GM12878 (cell line): ENCODE measurements at regions not wholly inside any gene's neighbourhood (a gene's known extent, or its start where the extent isn't known, plus 50 kb on each side); places are given as distances from the start of the nearest gene placed in this dataset.

Experiments used
- ATAC-seq: fragments of 200-7000 bp; cut with Tn5 transposase; 3 replicates; pipeline ENCODE4 v1.9.1; 2020; ENCODE audit warnings: mild to moderate bottlenecking, moderate library complexity
- BruUV-seq: library from RNA; stranded (reverse); fragments of 400-500 nt; replicated peaks from 2 replicates; lab custom pipeline; 2021; lab: Mats Ljungman, UMichigan
- CTCF ChIA-PET: fragments of 300-600 bp; sonication (Branson Sonifier 250); formaldehyde crosslinking; extraction: SDS; loops from one replicate; lab custom pipeline; 2021; ENCODE audit warnings: inconsistent platforms; lab: Yijun Ruan, JAX
- POLR2A ChIA-PET: fragments of 350-600 bp; formaldehyde crosslinking; extraction: SDS; loops from one replicate; lab custom pipeline; 2021; ENCODE audit warnings: inconsistent platforms; lab: Charles Lee
- RAD21 ChIA-PET: fragments of 300-600 bp; sonication (Branson Sonifier 250); formaldehyde crosslinking; loops from one replicate; lab custom pipeline; 2023; ENCODE audit warnings: antibody characterized with exemption; ENCODE audit not compliant: unreplicated experiment; lab: Charles Lee
- SMC1A ChIA-PET: fragments of 300-600 bp; sonication (Branson Sonifier 250); formaldehyde crosslinking; loops from one replicate; lab custom pipeline; 2023; ENCODE audit not compliant: unreplicated experiment, uncharacterized antibody; lab: Charles Lee
- DNase-seq: peaks from one replicate; pipeline ENCODE4 v3.0.0-alpha.2; 2011; ENCODE audit warnings: low read depth, low spot score
- FAIRE-seq: peaks from 3 replicates; lab custom pipeline; 2011; peaks lifted over from hg19 to GRCh38; lab: Jason Lieb, UNC
- H2AFZ ChIP-seq: 2 replicates; pipeline ENCODE4 v1.6.0; 2011; ENCODE audit warnings: low read depth, low read length, control low read depth; ENCODE audit not compliant: control insufficient read depth
- H3K27ac ChIP-seq: 2 replicates; pipeline ENCODE4 v1.5.1; 2011; ENCODE audit warnings: control low read depth; ENCODE audit not compliant: control insufficient read depth, insufficient read depth
- H3K27me3 ChIP-seq, 2 experiments: replicated peaks in 1 of 2; 2 replicates each; pipeline versions ENCODE4 v1.6.0 to v1.6.1; 2011; ENCODE audit warnings: low read length in 1 of 2; ENCODE audit not compliant: control insufficient read depth in 2 of 2, insufficient read depth in 2 of 2
- H3K36me3 ChIP-seq, 2 experiments: 2 replicates each; pipeline ENCODE4 v1.5.1; 2011; ENCODE audit warnings: low read length in 1 of 2; ENCODE audit not compliant: control insufficient read depth in 2 of 2, insufficient read depth in 2 of 2
- H3K4me1 ChIP-seq: 2 replicates; pipeline ENCODE4 v1.6.1; 2011; ENCODE audit warnings: mild to moderate bottlenecking, low read length, moderate library complexity, mixed read lengths; ENCODE audit not compliant: control insufficient read depth, insufficient read depth
- H3K4me2 ChIP-seq: 2 replicates; pipeline ENCODE4 v1.6.0; 2011; ENCODE audit warnings: control low read depth; ENCODE audit not compliant: control insufficient read depth, insufficient read depth
- H3K4me3 ChIP-seq: fragments of 200-600 bp; sonication (generic); 2 replicates; pipeline ENCODE4 v1.5.1; 2016
- H3K79me2 ChIP-seq: 2 replicates; pipeline ENCODE4 v1.6.0; 2011; ENCODE audit warnings: low read length; ENCODE audit not compliant: control insufficient read depth, insufficient read depth
- H3K9ac ChIP-seq: 2 replicates; pipeline ENCODE4 v1.8.0; 2011; ENCODE audit warnings: low read length, control low read depth, mixed read lengths; ENCODE audit not compliant: control insufficient read depth, insufficient read depth
- H3K9me3 ChIP-seq: replicated peaks from 3 replicates; pipeline ENCODE4 v1.5.1; 2011; ENCODE audit warnings: mild to moderate bottlenecking, low read length; ENCODE audit not compliant: control insufficient read depth, insufficient read depth
- H4K20me1 ChIP-seq: 2 replicates; pipeline ENCODE4 v1.6.0; 2011; ENCODE audit not compliant: control insufficient read depth, insufficient read depth
- BRCA1 ChIP-seq: IDR thresholded peaks from 2 replicates; pipeline ENCODE4 v1.6.1; 2011; ENCODE audit warnings: low read depth, low read length, improper control_type of control experiment
- CBX5 ChIP-seq: sonication (generic); IDR thresholded peaks from 2 replicates; pipeline ENCODE4 v1.6.1; 2016; ENCODE audit warnings: low read depth, moderate library complexity, mild to moderate bottlenecking, inconsistent platforms
- CTCF ChIP-seq, 3 experiments: IDR thresholded peaks in 2 of 3; conservative IDR thresholded peaks in 1 of 3; 2 replicates each; pipeline ENCODE4 v1.5.1; 2011; ENCODE audit warnings: low read depth in 3 of 3, low read length in 3 of 3, mild to moderate bottlenecking in 3 of 3, control low read depth in 2 of 3, moderate library complexity in 2 of 3, inconsistent platforms in 1 of 3, mixed read lengths in 1 of 3; ENCODE audit not compliant: control insufficient read depth in 2 of 3, insufficient read depth in 1 of 3; ENCODE audit errors: extremely low read depth in 1 of 3
- HDAC6 ChIP-seq: fragments of 200-600 bp; sonication (generic); IDR thresholded peaks from one replicate; pipeline ENCODE4 v1.8.0; 2017; ENCODE audit warnings: antibody characterized with exemption; ENCODE audit not compliant: unreplicated experiment
- NRF1 ChIP-seq: conservative IDR thresholded peaks from 2 replicates; pipeline ENCODE4 v1.6.1; 2011; ENCODE audit warnings: mild to moderate bottlenecking, low read depth, low read length, improper control_type of control experiment
- SMC3 ChIP-seq: IDR thresholded peaks from 2 replicates; pipeline ENCODE4 v1.6.1; 2011; ENCODE audit warnings: low read length, improper control_type of control experiment, borderline replicate concordance
- SPI1 ChIP-seq: IDR thresholded peaks from 2 replicates; pipeline ENCODE4 v1.6.1; 2011; ENCODE audit warnings: low read depth, mild to moderate bottlenecking, low read length, moderate library complexity, borderline replicate concordance; ENCODE audit not compliant: insufficient read depth
- YY1 ChIP-seq: IDR thresholded peaks from 2 replicates; pipeline ENCODE4 v1.6.1; 2011; ENCODE audit warnings: low read depth, mild to moderate bottlenecking, low read length
- ZNF24 ChIP-seq: fragments of 450-650 bp; IDR thresholded peaks from 2 replicates; pipeline ENCODE4 v1.6.1; 2017; ENCODE audit warnings: antibody characterized with exemption, mild to moderate bottlenecking
- WGBS: methylation state at CpG from one replicate; pipeline ENCODE4 v1.1.6; 2016; ENCODE audit warnings: low lambda C conversion rate; ENCODE audit not compliant: insufficient replicate concordance, insufficient coverage; ENCODE audit errors: missing lambda C conversion rate; 5-methylcytosine and 5-hydroxymethylcytosine counted together
- in situ Hi-C: fragments of 300-500 bp; cut with MboI; formaldehyde crosslinking; loops from 9 replicates; pipeline ENCODE4 v1.14.3; 2018; ENCODE audit warnings: mixed read lengths
- intact Hi-C: fragments of 100-400 bp; cut with micrococcal nuclease; formaldehyde crosslinking; loops from one replicate; pipeline ENCODE4 v1.14.2; 2022; ENCODE audit not compliant: unreplicated experiment
- TF ChIP-seq, protein P1 (sequence below): fragments of 450-650 bp; IDR thresholded peaks from 2 replicates; pipeline ENCODE4 v1.6.1; 2014; ENCODE audit warnings: mild to moderate bottlenecking

GRCh38 chr11:23453522-23453921 is 593.2 kb upstream of the CCDC179 start:
- Histone ChIP-seq H3K9ac (no peak overlapping the region), H4K20me1 (no peaks in the 10 kb centered on the region), H3K4me3 (no peak overlapping the region), H3K9me3 (no peaks in the 10 kb centered on the region), H3K4me2 (no peak overlapping the region), H3K27ac (no peak overlapping the region), H3K27me3 (no peaks in the 10 kb centered on the region), H3K79me2 (no peaks in the 10 kb centered on the region), H2AFZ (no peak overlapping the region), H3K4me1 (no peaks in the 10 kb centered on the region), H3K36me3 (no peaks in the 10 kb centered on the region)
- WGBS = 55% methylated on average over 2 of the region's 2 CpGs
- BruUV-seq = no TSS peak
- in situ Hi-C loops (no loop called here), intact Hi-C loops (no loop called here)
- RAD21 ChIA-PET = no interaction called here
- POLR2A ChIA-PET = no interaction called here
- TF ChIP-seq BRCA1 (no peak), SPI1 (no peak), YY1 (no peak), CTCF (IDR thresholded peaks at IDR 0.05 in 2 of 3, conservative IDR thresholded peaks at IDR 0.05 in 1 of 3; ENCODE audit: control insufficient read depth in 2 of 3, extremely low read depth in 1 of 3, insufficient read depth in 1 of 3, low read depth in 3 of 3, low read length in 3 of 3) (no peak), HDAC6 (no peak), NRF1 (no peak), ZNF24 (no peak), CBX5 (no peak), SMC3 (no peak)
- TF ChIP-seq, protein P1, sequence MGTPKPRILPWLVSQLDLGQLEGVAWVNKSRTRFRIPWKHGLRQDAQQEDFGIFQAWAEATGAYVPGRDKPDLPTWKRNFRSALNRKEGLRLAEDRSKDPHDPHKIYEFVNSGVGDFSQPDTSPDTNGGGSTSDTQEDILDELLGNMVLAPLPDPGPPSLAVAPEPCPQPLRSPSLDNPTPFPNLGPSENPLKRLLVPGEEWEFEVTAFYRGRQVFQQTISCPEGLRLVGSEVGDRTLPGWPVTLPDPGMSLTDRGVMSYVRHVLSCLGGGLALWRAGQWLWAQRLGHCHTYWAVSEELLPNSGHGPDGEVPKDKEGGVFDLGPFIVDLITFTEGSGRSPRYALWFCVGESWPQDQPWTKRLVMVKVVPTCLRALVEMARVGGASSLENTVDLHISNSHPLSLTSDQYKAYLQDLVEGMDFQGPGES = no peak
- SMC1A ChIA-PET = interaction anchor here (1.3 kb wide), 1 partner anchor 12 kb away, joined by 3 read pairs; no protein-coding TSS in a partner anchor
- ATAC-seq = no peak
- CTCF ChIA-PET = no interaction called here
- DNase-seq = no peak
- no peak for FAIRE-seq
